Skeletal muscle tissue (tissue), 3 donors: ENCODE measurements at regions not wholly inside any gene's neighbourhood (a gene's known extent, or its start where the extent isn't known, plus 50 kb on each side); places are given as distances from the start of the nearest gene placed in this dataset.
A peak's percentile ranks its signal among the peaks of the same experiment; 100 is the strongest.

Experiments
- H3K27ac ChIP-seq: one replicate; pipeline ENCODE4 v1.7.0; 2013; ENCODE audit warnings: mild to moderate bottlenecking, low read depth, low read length, inconsistent platforms
- H3K27me3 ChIP-seq, 3 donors: one replicate each; pipeline ENCODE4 v1.7.0; 2013; ENCODE audit warnings: low read length in 3 of 3; ENCODE audit not compliant: control insufficient read depth in 3 of 3, insufficient read depth in 3 of 3
- H3K36me3 ChIP-seq, 3 donors: one replicate each; pipeline ENCODE4 v1.7.0; 2013; ENCODE audit warnings: low read length in 3 of 3; ENCODE audit not compliant: control insufficient read depth in 3 of 3, insufficient read depth in 3 of 3
- H3K4me1 ChIP-seq, 3 donors: one replicate each; pipeline ENCODE4 v1.7.0; 2013; ENCODE audit warnings: low read length in 3 of 3, mild to moderate bottlenecking in 3 of 3; ENCODE audit not compliant: control insufficient read depth in 3 of 3, insufficient read depth in 3 of 3
- H3K4me3 ChIP-seq, 3 donors: one replicate each; pipeline ENCODE4 v1.7.0; 2013; ENCODE audit warnings: low read length in 3 of 3
- H3K9ac ChIP-seq, 3 donors: one replicate each; pipeline ENCODE4 v1.7.0; 2013; ENCODE audit warnings: low read length in 3 of 3, mild to moderate bottlenecking in 3 of 3, moderate library complexity in 2 of 3, low read depth in 1 of 3
- H3K9me3 ChIP-seq, 3 donors: one replicate each; pipeline ENCODE4 v1.7.0; 2013; ENCODE audit warnings: low read length in 3 of 3; ENCODE audit not compliant: control insufficient read depth in 3 of 3
- donor health status: Osteomylitis.

GRCh38 chr16:66275775-66276428, 90.6 kb upstream of the CDH5 start:
- H3K4me3 ChIP-seq, result no peak overlapping the region
- H3K9me3 ChIP-seq, result peaks cover 0 to 4% (median 0%) of the 10 kb centered on the region in 3 donors
- H3K4me1 ChIP-seq, result no peaks in the 10 kb centered on the region
- H3K36me3 ChIP-seq, result no peaks in the 10 kb centered on the region
- peaks cover 0 to 3% (median 0%) of the 10 kb centered on the region in 3 donors for H3K27me3 ChIP-seq
- H3K9ac ChIP-seq, result no peak overlapping the region
- no peak overlapping the region for H3K27ac ChIP-seq

- H3K9ac ChIP-seq, result no peak overlapping the region
- no peaks in the 10 kb centered on the region for H3K36me3 ChIP-seq
- H3K27me3 ChIP-seq, result peaks cover 3 to 8% (median 3%) of the 10 kb centered on the region in 3 donors
- H3K4me1 ChIP-seq, result peaks cover 2 to 7% (median 7%) of the 10 kb centered on the region in 3 donors
- no peak overlapping the region for H3K4me3 ChIP-seq
- H3K27ac ChIP-seq, result no peak overlapping the region
- H3K9me3 ChIP-seq, result peaks cover 0 to 4% (median 0%) of the 10 kb centered on the region in 3 donors
Measured at GRCh38 chr16:66274335-66275110, 92.0 kb upstream of the CDH5 start.

- Histone ChIP-seq H3K36me3 (no peaks in the 10 kb centered on the region), H3K4me3 (no peak overlapping the region), H3K27me3 (peaks cover 3 to 8% (median 3%) of the 10 kb centered on the region in 3 donors), H3K4me1 (peaks cover 2 to 7% (median 7%) of the 10 kb centered on the region in 3 donors), H3K9ac (no peak overlapping the region), H3K27ac (no peak overlapping the region), H3K9me3 (peaks cover 0 to 4% (median 0%) of the 10 kb centered on the region in 3 donors)
Measured at GRCh38 chr16:66273644-66274334, 92.7 kb upstream of the CDH5 start.

- no peaks in the 10 kb centered on the region for H3K36me3 ChIP-seq
- no peaks in the 10 kb centered on the region for H3K9me3 ChIP-seq
- no peak overlapping the region for H3K27ac ChIP-seq
- no peak overlapping the region for H3K4me3 ChIP-seq
- H3K27me3 ChIP-seq, result peaks cover 3 to 8% (median 3%) of the 10 kb centered on the region in 3 donors
- H3K4me1 ChIP-seq, result peaks cover 2 to 7% (median 7%) of the 10 kb centered on the region in 3 donors
- H3K9ac ChIP-seq, result no peak overlapping the region
Measured at GRCh38 chr16:66273053-66273452, 93.4 kb upstream of the CDH5 start.

GRCh38 chr16:66272461-66272860, 94.0 kb upstream of the CDH5 start:
- Histone ChIP-seq H3K4me3 (no peak overlapping the region), H3K9ac (no peak overlapping the region), H3K27ac (no peak overlapping the region), H3K4me1 (peaks cover 4 to 12% (median 7%) of the 10 kb centered on the region in 3 donors), H3K27me3 (peaks cover 3 to 8% (median 3%) of the 10 kb centered on the region in 3 donors), H3K36me3 (no peaks in the 10 kb centered on the region), H3K9me3 (no peaks in the 10 kb centered on the region)

- Histone ChIP-seq H3K9ac (no peak overlapping the region), H3K27me3 (peaks cover 3 to 10% (median 6%) of the 10 kb centered on the region in 3 donors), H3K27ac (no peak overlapping the region), H3K4me3 (no peak overlapping the region), H3K4me1 (peaks cover 13 to 20% (median 15%) of the 10 kb centered on the region in 3 donors), H3K9me3 (no peaks in the 10 kb centered on the region), H3K36me3 (no peaks in the 10 kb centered on the region)
Measured at GRCh38 chr16:66271074-66272060, 95.1 kb upstream of the CDH5 start.

- peaks cover 3 to 10% (median 6%) of the 10 kb centered on the region in 3 donors for H3K27me3 ChIP-seq
- H3K9ac ChIP-seq, result peak overlapping the region in 1 of 3 donors; percentile 2
- peaks cover 14 to 20% (median 15%) of the 10 kb centered on the region in 3 donors for H3K4me1 ChIP-seq
- H3K9me3 ChIP-seq, result no peaks in the 10 kb centered on the region
- no peaks in the 10 kb centered on the region for H3K36me3 ChIP-seq
- peak overlapping the region in 1 of 3 donors; percentile 58 for H3K4me3 ChIP-seq
- no peak overlapping the region for H3K27ac ChIP-seq
Measured at GRCh38 chr16:66270333-66270927, 96.1 kb upstream of the CDH5 start.

GRCh38 chr16:66269617-66270332, 96.7 kb upstream of the CDH5 start:
- no peaks in the 10 kb centered on the region for H3K36me3 ChIP-seq
- H3K9ac ChIP-seq, result peak overlapping the region in 1 of 3 donors; percentile 2
- peaks cover 3 to 10% (median 6%) of the 10 kb centered on the region in 3 donors for H3K27me3 ChIP-seq
- H3K27ac ChIP-seq, result no peak overlapping the region
- no peaks in the 10 kb centered on the region for H3K9me3 ChIP-seq
- H3K4me3 ChIP-seq, result peak overlapping the region in 1 of 3 donors; percentile 58
- H3K4me1 ChIP-seq, result peaks cover 15 to 20% (median 16%) of the 10 kb centered on the region in 3 donors
